GM18498 (cell line): ENCODE measurements at regions not wholly inside any gene's neighbourhood (a gene's known extent, or its start where the extent isn't known, plus 50 kb on each side); places are given as distances from the start of the nearest gene placed in this dataset.

Experiments
- ATAC-seq: cut with Tn5 transposase; IDR thresholded peaks from one replicate; pipeline ENCODE4 v1.9.1; 2021; ENCODE audit warnings: mild to moderate bottlenecking, moderate library complexity; ENCODE audit not compliant: unreplicated experiment

DNA sequence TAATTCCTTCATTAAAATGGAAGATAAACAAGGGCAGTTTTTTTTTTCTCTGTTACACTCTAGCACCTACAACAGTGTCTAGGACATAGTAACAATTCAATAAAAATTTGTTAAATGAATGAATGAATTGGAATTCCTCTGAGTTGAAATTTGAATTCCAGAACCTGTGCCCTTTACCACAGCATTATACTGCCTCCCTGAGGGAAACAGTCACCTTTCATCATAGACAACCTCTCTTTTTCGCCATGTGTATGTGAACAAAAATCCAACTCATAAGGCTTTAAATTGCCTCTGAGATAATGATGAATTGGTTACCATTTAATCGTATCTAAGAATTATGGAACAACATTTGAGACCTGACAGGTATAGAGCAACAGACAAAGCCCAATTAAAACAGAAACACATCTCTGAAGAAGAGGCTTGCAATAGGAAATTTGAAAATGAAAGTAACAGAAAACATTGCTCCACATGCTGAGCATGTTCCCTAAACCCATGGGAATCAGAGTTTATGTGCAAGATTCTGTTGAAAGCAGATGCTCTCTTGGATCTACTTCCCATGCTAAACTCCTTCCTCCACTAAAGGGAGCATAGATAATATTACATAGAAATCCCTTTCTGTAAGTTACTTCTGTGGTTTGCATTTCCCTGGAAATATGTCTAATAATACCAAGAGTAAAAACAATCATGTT is 657.8 kb downstream of the GALC start:
- ATAC-seq = no peak

DNA sequence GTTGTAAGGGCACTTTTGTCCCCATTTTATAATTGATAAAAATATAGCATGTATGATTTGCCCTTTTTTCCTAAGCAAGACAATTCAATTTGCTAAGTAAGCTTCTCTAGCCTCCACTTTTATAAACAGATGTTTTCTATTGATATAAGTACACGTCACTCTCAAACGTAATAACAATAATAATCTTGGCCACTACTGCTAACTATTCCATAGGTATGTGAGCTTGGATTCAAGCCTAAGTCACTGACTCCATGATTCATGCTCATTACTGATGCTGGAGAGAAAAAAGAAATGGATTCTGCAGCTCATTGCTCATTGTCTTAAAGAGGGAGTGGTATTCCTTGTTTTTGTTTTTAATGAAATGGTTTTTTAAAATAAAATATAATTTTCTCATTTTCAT is 661.0 kb downstream of the GALC start:
- no peak for ATAC-seq

DNA sequence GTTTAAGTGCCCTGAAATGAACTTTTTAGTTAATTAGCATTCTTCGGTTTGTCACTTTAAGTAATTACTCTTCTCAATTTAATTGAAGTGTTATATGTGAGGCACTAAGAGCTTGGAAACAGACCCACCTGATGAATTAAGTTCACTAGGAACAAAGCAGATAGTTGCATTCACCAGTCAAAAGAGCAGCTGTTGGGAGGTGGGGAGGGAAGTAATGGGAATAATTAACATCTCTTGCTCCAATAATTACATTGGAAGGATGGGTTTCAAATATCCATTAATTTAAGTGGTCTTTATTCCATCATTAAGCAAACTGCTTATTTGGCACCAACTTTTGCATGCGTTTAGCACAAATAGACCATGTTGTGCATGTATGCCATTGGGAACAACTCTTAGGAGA is 667.2 kb downstream of the GALC start:
- no peak for ATAC-seq

DNA sequence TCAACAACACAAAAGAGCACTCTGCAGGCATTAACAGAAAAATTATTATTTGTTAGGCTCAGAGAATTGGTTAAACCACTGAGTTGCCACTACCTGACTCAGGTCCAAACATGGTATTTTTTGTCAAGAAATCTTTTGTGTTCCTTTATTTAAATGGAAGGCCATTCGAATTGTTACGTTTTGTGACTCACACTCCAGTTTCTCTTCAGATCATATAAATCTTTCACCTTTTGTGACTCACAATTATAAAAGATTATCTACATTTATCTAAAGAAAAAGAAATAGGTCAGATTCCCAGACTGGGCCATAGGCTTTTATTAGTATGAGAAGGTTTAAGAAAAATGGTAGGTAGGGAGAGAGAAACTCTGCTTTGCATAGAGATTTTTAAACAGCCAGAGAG is 669.8 kb downstream of the GALC start:
- no peak for ATAC-seq

DNA sequence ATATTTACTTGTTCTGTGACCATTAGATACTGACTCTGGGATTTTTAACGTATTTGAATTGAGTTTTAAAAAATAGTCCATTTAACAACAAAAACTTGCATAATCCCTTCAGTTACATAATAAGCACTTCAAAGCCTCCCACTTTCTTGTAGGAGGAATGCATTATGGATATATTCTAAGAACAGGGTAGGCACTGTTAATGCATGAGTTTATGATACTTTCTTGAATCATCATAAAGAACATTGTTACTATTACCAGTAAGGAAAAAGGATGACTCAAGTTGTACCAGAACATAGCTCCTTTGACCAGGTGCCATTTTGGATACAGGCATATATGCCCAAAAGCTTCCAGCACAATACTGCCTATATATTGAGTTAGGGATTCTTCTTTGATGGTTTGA is 671.4 kb downstream of the GALC start:
- ATAC-seq = no peak

DNA sequence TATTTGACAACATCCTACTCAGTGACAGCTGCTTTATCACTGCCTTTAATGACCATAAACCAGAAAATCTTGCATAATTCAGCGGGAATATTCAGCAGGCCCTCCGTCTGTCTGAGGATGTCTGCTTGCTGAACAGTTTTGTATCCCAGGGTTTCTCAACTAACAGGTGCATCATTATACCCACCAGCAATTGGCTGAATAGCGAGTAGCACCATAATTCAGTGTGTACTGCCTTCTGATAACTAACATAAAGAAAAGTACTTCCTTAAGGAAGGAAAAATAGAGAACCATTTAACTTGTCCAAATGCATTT is 680.1 kb downstream of the GALC start:
- ATAC-seq = no peak

DNA sequence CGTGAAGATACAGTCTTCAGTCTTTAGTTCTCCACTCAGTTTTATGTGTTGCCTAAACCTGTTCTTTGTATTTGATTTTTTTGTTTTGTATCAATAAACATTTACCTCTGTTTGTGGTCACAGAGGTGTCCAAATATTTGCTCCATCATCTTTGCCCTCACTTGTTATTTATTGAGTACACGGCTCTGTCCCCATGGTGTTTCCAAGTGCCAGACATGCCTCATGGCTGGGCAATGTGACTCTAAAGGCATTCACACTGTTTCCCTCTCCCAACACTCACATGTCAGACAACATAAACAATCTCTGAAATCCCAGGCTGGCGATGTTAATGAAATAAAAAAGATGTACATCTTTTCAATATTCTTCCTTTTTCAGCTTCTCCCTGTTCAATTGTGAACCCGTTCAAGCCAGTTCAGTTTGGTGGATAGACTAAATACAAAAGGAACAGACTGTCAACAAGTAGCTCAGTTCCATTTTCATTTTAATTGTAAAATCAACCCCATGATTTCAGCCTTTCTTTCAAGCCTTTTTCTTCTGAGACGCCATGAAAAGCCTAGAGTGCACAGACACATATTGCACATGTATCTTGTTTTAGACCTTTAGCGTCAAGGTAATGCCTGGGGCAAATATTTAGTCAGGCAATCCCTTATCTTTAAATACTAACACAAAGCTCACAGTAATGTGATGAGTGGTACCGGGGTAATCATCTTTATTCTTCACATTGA is 680.7 kb downstream of the GALC start:
- ATAC-seq = no peak

DNA sequence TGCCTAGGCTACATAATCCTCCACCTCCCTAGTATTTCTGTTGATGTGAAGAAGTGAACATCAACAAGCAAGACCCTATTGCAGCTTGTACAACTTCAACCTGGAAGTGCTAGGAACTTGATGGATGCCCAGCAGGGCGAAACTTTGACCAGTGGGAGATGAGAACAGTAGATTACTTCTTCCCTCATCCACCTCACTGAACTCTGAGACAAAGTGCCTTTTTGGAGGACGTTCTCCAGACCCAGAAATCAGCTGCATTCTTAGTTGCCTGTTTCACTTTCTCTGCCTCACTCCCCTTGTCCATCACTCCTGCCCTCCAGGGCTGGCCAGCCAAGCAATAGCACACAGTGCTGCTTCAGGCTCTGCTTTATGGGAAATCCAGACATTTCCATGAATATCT is 683.4 kb downstream of the GALC start:
- ATAC-seq = no peak

DNA sequence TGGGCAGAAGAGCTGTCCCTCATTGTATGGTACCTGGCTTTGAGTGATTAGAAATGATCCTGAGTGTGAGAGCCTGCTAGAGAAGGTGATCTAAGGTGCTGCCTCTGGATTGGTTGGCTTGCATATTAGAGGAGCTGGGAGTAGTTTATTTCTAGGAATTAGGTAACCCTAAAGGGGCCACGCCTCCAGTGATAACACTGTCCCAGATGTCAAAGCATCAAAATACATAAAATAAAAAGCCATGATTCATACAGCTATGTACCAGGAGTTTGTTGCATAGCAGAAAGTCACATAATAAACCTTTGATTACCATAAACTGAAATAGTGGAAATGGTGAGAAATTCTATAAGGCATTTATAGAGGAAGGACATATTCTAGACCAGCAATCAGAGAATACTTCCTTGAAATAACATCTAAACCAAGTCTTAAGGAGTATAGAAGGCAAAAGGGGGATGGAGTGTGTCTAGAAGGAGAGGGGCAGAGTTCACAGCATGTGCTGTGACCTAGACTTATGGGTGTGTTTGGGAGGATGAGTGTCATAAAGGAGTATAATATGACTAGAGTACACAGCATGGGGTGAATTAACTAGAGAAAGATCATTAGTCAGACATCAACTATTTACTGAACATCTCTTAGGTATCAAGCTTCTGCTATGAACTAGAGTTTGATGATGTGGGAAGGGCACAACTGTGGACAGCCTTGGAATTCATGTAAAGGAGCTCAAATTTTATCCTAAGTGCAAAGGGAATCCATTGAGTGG is 686.4 kb downstream of the GALC start:
- ATAC-seq = no peak

DNA sequence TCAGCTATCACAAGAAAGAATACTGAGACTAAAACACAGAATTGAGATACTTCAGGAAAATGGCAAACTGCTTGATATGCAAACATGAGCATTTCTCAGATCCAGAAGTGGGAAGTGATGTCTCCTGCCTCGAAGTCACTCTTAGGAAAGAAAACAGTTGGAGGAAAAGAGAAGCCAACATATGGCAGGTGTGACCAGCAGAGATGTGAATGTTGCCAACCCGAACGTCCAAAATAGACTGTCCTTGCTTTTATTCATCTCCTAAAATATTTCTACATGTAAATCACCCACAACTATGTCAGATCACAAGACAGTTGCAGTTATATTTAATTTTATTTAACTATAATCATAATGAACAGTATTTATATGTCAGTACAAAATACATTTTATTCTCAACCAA is 687.6 kb downstream of the GALC start:
- no peak for ATAC-seq

DNA sequence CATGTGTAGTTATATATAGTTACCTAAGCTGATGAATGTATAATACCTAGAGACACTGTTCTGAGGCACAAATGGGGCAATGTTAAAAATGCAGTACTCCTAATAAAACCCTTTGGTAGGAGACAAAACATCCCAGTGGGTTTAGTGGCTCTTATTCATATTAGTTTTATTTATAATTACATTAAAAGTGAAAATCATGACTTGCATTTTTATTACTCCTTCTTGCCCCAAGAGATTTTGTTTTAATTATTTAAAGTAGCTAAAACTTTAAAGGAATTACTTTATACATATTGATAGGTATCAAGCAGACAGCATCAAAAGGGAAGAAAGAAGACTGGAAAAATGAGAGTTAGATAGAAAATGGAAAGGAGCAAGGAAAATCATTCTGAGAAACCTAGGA is 688.6 kb downstream of the GALC start:
- no peak for ATAC-seq

DNA sequence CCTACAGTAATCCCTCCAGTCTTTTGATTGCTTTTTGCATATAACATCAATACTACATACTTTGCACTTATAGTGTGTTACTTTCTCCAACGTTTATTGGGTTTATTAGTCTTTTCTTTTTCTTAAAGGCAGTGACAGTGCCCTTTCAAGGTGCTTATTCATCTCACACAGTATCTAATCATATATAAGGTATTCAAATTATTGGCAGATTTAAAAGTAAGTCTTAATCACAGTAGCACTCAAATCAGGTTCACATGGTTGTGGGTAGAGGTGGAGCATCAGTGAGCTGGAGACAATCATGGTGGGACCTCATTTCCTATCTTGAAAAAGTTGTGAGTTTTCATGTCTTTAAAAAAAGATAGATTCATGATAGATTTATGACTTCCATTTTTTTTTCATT is 706.2 kb downstream of the GALC start:
- ATAC-seq = no peak

DNA sequence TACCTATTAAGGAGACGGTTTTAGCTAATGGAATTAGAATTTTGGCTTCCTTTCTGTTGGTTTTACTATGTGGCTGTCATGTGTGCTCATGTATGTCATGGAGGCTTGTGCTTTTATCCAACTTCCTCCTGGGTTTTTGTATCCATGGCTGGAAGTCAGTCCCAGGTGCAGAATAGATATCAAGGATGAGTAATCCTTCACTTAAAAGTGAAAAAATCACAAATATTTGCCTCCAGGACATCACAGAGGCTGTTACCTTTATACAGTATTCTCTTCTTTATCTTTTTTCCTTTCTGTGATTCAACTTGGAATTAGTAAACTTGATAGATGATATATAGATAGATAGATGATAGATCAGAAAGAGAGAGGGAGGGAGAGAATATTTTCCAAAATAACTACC is 706.8 kb downstream of the GALC start:
- ATAC-seq = no peak

DNA sequence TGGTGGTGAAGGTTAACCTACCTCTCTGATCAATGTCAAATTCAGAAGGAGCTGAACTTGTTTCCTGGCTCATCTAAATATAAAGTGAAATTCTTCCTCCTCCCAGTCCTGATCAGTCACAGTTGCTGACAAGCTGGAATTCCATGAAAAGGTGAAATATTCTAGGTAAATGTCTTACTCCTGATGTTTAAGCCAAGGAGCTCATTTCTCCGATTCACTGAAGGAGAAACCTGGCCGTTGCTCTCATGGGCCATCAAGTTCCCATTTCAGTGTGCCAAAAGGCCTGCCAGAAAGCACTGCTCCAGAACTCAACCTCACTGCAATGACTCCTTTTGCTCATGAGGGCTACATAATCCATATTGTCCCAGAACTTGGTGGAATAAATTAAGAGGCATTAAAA is 707.5 kb downstream of the GALC start:
- no peak for ATAC-seq

DNA sequence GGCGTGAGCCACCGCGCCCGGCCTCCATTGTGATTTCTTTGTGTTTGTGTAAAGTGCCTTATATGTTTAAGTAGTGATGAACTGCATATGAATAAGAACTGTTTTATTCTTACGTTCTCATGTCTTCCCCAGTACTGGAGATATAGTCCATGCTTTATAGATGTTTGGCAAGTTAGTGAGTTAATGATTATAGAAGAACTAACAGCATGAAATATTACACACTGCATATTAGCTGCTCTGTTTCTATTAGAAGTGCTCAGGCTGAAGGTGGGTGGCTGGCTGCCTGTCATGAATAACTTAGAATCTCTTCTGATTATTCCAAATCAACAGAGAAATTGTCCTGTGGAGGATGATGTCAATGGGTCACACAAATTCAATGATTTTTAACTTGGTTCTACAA is 709.4 kb downstream of the GALC start:
- no peak for ATAC-seq

DNA sequence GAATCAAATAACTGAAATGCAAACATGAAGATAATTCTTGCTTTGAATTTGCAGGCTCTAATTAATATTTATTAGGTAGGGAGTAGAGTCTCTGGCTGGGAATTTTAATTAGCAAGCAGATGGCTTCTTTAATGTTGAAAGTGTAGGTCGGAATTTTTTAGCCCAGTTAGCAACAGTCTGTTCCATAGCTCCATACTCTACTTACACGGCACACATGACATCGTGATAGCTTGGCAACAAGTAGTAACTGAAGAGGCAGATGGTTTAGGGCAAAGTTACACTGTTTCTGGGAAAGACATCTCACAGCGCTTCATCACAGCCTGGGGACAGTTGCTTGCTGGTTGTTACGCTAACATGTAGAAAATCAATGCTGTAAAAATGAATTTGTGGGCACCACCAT is 710.7 kb downstream of the GALC start:
- ATAC-seq = no peak

DNA sequence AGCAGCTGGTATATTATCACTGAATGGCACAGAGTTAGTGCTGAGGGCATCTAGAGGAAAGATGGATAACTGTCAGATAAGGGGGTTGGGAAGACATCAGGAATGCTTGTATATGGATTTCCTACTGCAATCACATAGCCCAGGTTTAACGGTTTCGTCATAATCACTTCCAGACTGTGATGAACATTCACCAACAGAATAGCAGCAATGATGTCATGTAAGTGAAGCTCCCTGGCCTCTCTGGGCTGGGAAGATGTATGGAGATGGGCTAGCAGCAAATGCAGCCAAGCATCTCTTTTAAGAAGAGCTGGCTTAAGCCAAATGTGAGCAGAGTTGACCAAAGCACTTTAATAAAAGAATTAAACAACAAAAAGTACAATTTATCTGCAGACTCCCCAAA is 714.6 kb downstream of the GALC start:
- ATAC-seq = no peak

DNA sequence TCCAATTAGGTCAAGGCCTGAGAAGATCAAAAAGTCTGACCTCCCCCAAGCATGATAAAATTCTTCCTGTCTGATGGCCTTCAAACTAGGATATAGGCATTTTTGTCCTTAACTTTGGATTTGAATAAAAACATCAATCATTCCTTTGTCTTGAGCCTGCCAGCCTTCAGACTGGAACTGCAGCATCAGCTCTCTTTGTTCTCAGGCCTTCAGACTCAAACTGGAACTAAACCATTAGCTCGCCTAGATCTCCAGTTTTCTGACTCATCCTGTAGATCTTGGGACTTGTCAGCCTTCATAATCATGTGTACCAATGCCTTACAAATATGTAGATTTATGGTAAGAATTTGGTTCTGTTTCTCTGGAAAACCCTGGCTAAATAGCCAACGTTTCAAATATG is 721.7 kb downstream of the GALC start:
- ATAC-seq = no peak

DNA sequence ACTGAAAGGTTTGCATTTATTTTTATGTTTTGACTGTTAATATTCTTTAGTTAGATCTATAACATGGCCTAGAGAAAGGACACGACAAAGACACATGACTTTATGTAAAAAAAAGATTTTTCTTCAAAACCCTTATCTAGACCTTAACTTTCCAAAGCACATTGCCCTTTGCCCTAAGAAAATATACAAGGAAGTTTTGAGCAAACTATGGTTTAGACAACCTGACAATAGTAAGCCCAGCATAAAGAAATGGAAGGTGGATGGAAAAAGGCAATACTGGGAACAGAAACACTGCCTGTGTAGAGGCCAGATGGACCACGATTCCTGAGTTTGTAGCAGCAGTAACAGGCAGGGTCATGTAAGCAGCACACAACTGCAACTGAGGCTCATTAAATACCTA is 724.0 kb downstream of the GALC start:
- ATAC-seq = no peak

DNA sequence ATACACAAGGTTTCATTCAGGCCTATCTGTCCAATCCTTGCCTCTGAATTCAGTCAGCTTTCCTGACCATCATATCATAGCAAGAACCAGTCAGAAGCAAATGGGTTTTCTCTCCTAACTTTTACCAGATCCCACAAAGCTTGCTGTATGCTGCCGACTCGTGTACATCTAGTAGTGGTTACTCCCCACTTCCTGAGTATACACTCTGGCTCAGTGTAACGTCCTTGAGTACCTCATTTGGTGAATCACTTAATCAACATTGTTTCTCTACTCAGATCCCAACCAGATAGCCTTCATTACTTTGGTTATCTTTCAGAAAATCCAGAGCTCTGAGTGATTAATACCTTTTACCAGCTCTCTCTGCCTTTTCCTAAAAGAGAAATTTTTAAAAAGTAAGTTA is 728.2 kb downstream of the GALC start:
- ATAC-seq = no peak

DNA sequence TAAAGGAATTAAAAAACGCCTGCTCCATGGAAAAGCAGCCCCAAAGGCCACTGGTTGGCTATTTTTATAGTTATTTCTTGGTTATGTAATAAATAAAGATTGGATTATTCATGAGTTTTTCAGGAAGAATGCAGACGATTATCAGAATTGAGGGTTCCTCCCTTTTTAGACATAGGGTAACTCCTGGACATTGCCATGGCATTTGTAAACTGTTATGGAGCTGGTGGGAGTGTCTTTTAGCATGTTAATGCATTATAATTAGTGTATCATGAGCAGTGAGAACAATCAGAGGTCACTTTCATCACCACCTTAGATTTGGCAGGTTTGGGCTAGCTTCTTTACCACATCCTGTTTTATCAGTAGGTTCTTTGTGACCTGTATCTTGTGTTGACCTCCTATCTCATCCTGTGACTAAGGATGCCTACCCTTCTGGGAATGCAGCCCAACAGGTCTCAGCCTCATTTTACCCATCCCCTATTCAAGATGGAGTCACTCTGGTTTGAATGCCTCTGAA is 728.7 kb downstream of the GALC start:
- no peak for ATAC-seq

DNA sequence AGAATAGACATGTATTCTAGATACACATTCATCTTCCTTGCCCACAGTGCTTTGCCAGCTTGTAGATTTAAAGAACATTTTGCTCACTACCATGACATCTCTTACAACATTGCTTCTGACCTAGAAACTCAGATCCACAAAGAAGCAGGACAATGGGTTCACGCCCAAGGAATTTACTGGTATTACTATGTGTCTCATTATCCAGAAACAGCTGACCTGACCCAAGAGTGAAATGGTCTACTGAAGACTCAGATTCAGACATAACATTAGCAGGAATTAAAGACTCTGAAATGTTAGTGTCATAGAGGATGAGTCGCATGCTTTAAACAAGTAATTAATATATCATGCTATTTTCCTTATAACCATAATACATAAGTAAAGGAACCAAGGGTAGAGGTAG is 731.4 kb downstream of the GALC start:
- no peak for ATAC-seq
